PFSK-1 (cell line): ENCODE measurements at regions not wholly inside any gene's neighbourhood (a gene's known extent, or its start where the extent isn't known, plus 50 kb on each side); places are given as distances from the start of the nearest gene placed in this dataset.

ENCODE experiments used
- POLR2AphosphoS5 ChIP-seq: IDR thresholded peaks from 2 replicates; pipeline ENCODE4 v1.6.1; 2012; ENCODE audit warnings: low read depth, mild to moderate bottlenecking, control low read depth, low read length, moderate library complexity
- REST ChIP-seq, 2 experiments: IDR thresholded peaks; 2 replicates each; pipeline versions ENCODE4 v1.6.1 to v1.8.0; 2011 to 2012; ENCODE audit warnings: low read depth in 2 of 2, low read length in 2 of 2, control low read depth in 1 of 2, inconsistent platforms in 1 of 2, mild to moderate bottlenecking in 1 of 2, moderate library complexity in 1 of 2; ENCODE audit not compliant: insufficient read depth in 1 of 2
- SIN3A ChIP-seq: IDR thresholded peaks from 2 replicates; pipeline ENCODE4 v1.6.1; 2012; ENCODE audit warnings: mild to moderate bottlenecking, low read length, moderate library complexity, borderline replicate concordance; ENCODE audit not compliant: insufficient read depth
- TAF1 ChIP-seq: IDR thresholded peaks from 2 replicates; pipeline ENCODE4 v1.6.1; 2012; ENCODE audit warnings: low read length, control low read depth, borderline replicate concordance; ENCODE audit not compliant: insufficient read depth

- TF ChIP-seq REST (IDR thresholded peaks at IDR 0.05; ENCODE audit: insufficient read depth in 1 of 2, low read depth in 2 of 2, low read length in 2 of 2) (no peak), POLR2AphosphoS5 (no peak), SIN3A (no peak), TAF1 (no peak)
Measured at GRCh38 chr16:80175011-80175410, 365.8 kb upstream of the DYNLRB2 start.
